Fibroblast of lung (primary cell): ENCODE measurements at regions not wholly inside any gene's neighbourhood (a gene's known extent, or its start where the extent isn't known, plus 50 kb on each side); places are given as distances from the start of the nearest gene placed in this dataset.

Experiments used
- EZH2 ChIP-seq: IDR thresholded peaks from 2 replicates; pipeline ENCODE4 v1.5.1; 2012; ENCODE audit warnings: low read length, control low read depth, mild to moderate bottlenecking; ENCODE audit errors: missing control alignments
- TF ChIP-seq, protein P1 (sequence below), 2 donors: IDR thresholded peaks in 1 of 2; conservative IDR thresholded peaks in 1 of 2; 1 replicate in 1 of 2; 2 replicates in 1 of 2; pipeline ENCODE4 v1.5.1; 2011 to 2012; ENCODE audit warnings: low read length in 2 of 2, control low read depth in 1 of 2, inconsistent platforms in 1 of 2, low read depth in 1 of 2, mild to moderate bottlenecking in 1 of 2

DNA sequence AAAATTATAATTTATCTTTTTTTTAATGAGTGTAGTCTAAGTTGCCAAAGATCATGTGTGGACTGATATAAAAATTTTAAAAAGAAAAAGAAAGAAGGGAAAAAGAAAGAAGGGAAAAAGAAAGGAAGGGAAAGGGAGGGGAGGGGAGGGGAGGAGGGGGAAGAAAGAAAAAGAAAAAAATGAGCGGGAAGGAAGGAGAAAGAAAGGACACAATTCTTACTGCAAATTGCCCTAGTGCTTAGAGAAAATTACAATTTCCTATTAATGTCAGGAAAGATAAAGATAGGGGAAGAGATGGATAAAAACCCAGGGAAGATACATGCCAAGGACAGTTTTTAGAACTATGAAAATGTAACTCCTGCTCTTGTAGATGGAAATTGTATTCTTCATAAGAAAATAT is 789.7 kb upstream of the GRAMD2B start:
- TF ChIP-seq, protein P1, sequence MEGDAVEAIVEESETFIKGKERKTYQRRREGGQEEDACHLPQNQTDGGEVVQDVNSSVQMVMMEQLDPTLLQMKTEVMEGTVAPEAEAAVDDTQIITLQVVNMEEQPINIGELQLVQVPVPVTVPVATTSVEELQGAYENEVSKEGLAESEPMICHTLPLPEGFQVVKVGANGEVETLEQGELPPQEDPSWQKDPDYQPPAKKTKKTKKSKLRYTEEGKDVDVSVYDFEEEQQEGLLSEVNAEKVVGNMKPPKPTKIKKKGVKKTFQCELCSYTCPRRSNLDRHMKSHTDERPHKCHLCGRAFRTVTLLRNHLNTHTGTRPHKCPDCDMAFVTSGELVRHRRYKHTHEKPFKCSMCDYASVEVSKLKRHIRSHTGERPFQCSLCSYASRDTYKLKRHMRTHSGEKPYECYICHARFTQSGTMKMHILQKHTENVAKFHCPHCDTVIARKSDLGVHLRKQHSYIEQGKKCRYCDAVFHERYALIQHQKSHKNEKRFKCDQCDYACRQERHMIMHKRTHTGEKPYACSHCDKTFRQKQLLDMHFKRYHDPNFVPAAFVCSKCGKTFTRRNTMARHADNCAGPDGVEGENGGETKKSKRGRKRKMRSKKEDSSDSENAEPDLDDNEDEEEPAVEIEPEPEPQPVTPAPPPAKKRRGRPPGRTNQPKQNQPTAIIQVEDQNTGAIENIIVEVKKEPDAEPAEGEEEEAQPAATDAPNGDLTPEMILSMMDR (conservative IDR thresholded peaks at IDR 0.05 in 1 of 2, IDR thresholded peaks at IDR 0.05 in 1 of 2; ENCODE audit: low read depth in 1 of 2, low read length in 2 of 2): no peak
- TF ChIP-seq EZH2: no peak
